ENCODE measurements at regions not wholly inside any gene's neighbourhood (a gene's known extent, or its start where the extent isn't known, plus 50 kb on each side); places are given as distances from the start of the nearest gene placed in this dataset.
"Not testable (repeated sequence)": the region's sequence is repeated elsewhere in the genome, so short reads cannot be mapped to it uniquely, and the experiment has no call there.

- no peak for DNase-seq (ENCODE audit: low spot score)
Observed at GRCh38 chr9:113665064-113665463, 201.5 kb downstream of the RGS3 start.

DNA sequence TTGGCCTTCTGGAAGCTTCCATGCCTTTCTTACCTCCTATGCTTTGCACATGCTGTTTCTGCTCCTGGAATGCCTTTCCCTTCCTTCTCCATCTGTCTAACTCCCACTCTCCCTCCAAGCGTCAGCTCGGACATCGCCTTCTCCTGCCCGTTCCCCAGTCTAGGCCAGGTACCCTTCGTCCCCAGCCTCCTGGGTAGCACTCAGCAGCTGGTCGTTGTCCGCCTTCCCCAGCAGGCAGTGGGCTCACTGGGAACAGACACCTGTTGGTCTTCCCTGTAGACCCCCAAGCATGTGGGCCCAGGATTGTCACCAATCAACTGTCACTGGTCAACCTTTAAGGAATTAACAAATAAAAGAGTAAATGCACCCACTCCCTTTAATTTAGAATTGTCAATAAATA, 202.2 kb downstream of the RGS3 start:
- no peak for DNase-seq (ENCODE audit: low spot score)

DNA sequence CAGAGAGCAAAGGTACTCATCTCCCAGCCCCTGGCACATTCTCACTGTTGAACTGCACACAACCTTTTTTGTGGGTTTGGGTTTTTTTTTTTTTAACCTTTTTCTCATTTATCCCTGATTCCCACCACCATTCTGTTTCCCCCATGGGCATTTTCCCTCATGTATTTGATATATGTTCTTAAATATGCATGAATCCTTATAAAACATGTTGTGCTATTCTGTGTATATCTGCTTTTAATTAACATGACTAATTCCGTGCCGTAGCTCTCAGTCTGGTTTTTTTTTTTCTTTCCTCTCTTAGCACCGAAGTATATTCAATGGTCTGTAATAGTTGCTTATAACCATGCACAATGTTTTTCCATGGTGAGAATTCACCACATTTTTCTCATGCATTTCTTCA, 204.5 kb downstream of the RGS3 start:
- no peak for DNase-seq (ENCODE audit: low spot score)

GRCh38 chr9:113669522-113670115, 206.1 kb downstream of the RGS3 start:
- DNase-seq (ENCODE audit: low spot score): no peak

- no peak for DNase-seq (ENCODE audit: low spot score)
Observed at GRCh38 chr9:113673726-113674125, 202.4 kb upstream of the ZNF618 start.

- DNase-seq (ENCODE audit: low spot score): no peak
Observed at GRCh38 chr9:113674436-113674835, 201.7 kb upstream of the ZNF618 start.

GRCh38 chr9:113675475-113675941, 200.6 kb upstream of the ZNF618 start:
- no peak for DNase-seq (ENCODE audit: low spot score)

- DNase-seq (ENCODE audit: low spot score): no peak
Observed at GRCh38 chr9:113677057-113677456, 199.1 kb upstream of the ZNF618 start.

GRCh38 chr9:113677569-113677968, 198.5 kb upstream of the ZNF618 start:
- no peak for DNase-seq (ENCODE audit: low spot score)

DNA sequence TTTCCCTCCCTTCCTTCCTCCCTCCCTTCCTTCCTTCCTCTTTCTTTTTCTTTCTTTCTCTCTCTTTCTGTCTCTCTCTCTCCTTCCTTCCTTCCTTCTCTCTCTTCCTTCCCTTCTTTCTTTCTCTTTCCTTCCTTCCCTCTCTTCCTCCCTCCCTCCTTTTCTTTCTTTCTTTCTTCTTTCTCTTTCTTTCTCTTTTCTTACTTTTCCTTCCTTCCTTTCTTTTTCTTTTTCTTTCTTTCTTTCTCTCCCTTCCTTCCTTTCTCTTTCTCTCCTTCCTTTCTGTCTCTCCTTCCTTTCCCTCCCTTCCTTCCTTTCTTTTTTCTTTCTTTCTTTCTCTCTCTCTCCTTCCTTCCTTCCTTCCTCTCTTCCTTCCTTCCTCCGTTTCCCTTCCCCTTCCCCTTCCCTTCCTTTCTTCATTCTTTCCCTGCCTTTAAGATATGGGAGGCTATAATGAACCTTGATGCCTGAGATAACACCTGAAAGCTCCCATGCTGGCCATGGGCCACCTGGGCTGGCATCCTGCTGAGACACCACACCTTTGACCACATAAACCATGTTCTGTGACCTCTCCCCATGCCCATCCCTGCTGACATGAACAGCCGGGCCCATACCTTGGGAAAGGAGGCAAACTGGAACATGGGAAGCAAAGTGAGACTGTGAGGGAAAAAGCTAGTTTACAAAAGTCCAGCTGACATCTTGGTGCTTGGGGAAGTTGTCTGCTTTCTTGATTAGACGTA, 197.8 kb upstream of the ZNF618 start:
- DNase-seq (ENCODE audit: low spot score): no peak

GRCh38 chr9:113678859-113679256, 197.3 kb upstream of the ZNF618 start:
- no peak for DNase-seq (ENCODE audit: low spot score)

DNA sequence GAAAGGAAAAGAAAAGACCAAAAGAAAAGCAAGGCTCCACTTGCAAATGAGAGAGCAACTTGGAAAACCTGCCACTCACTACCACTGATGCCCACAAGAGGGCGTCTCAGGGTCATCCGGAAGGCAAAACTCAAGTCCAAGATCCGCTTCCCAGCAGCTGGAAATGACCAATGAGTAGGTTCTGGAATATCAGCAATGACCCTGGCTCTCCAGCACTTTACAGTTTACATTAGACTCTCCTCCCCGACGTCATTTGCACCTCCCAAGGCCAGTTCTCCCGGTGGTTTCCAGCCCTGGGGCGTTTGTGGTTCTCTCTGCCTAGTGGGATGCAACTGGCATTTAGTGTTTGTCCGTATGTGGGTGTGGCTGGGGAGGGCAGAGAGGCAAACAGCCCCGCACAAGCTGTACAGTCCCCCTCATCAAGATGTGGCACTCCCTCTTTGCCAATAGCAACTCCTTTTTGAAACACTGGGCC, 193.8 kb upstream of the ZNF618 start:
- peak; percentile 52 for DNase-seq (ENCODE audit: low spot score)

- not testable (repeated sequence) for DNase-seq (ENCODE audit: low spot score)
Observed at GRCh38 chr9:113685636-113686035, 190.5 kb upstream of the ZNF618 start.

DNA sequence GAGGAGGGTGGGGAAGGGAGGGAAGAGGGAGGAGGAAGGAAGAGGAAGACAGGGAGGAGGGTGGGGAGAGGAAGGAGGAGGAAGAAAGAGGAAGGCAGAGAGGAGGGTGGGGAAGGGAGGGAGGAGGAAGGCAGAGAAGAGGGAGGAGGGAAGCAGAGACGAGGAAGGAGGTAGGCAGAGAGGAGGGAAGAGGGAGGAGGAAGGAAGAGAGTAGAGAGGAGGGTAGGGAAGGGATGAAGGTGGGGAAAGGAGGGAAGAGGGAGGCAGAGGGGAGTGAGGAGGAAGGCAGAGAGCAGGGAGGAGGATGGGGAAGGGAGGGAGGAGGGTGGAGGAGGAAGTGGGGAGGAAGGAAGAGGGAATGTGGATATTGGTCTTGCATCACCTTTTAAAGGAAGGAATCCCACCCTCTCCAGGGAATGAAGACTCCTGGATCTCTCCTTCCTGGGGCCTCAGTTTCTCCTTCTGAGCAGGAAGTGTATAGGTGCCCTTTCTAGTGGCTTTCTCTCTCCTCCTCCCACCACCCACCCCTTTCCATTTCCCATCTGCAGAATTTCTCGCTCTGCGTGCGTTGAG, 188.9 kb upstream of the ZNF618 start:
- no peak for DNase-seq (ENCODE audit: low spot score)

- no peak for DNase-seq (ENCODE audit: low spot score)
Observed at GRCh38 chr9:113687680-113688371, 188.3 kb upstream of the ZNF618 start.

DNA sequence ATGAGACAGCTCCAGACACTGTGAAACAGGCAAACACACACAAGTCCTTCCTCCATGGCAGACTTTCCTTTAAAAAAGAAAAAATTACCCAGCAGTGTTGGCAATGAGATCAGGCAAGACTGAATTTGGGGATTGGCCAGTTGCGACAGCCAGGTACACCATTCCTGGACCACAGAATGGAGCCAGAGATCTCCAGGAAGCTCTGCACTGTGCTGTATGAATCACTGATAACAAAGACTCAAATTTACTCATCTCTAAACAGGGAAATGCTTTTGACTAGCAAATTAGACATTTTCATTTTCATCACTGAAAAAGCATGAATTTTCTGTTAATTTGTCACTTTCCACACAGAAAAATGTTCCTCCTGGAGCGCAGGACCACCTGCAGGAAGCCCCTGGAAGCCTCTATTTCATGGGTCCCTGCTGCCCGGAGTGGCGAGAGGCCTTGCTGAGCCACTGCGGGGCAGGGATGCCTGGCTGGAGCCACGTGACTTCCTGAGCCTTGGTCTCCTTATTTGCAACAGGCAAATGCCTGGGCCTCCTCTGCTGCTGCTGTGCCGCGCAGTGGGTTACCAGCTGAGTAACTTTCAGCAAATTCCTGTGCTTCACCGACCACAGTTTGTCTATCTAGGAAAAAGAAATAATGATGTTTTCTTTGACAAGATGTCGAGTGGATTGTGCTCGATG, 185.9 kb upstream of the ZNF618 start:
- no peak for DNase-seq (ENCODE audit: low spot score)

DNA sequence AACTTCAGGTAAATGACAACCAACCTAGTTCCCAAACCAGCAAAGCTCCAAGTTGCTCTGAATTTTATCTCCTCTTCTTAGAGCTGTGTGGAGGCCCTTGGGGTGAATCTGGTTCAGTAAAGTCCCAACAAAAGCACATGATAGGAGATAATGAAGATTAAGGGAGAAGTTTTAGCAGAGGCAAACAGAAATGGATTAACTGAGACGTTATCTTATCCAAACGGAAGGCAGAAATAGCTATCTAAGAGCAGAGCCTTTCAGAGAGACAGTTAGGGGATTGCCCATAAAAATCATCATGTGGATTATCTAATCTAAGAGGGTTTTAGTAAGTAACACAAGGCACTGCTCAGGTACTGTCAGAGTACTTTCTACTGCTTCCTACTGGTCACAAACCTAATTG, 183.9 kb upstream of the ZNF618 start:
- no peak for DNase-seq (ENCODE audit: low spot score)

DNA sequence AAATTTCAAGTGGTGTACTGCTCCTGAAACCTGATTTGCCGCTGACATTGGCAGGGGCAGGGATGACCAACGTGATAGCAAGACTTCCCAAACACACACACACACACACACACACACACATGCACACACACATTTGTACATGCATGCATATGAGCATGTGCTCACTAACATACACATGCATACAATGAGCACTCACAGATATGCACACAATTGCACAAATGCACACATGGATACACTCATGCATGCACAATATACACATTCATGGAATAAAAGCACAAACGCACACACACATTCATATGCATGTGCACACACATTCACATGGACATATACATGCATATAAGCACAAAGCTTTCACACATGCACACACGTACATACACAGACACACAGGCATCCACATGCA, 181.2 kb upstream of the ZNF618 start:
- DNase-seq (ENCODE audit: low spot score): no peak

DNA sequence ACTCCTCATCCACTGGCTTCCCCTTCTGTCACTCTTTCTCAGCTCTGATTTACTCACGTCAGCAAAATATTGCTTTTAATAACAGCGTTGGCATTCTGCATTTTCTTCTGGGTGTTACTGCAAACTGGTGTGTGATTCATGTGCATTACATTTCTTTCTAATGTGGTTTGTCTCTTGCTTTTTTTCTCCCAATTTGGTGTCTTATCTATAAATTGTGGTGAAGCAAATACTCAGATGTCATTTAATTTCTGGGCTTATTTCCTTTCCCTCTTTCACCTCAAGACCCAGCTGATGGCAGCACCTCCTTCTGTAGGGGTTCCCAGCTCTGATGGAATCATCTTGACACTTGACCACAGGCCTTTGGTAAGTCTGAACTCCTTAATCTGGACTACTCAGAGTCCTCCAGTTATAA, 180.7 kb upstream of the ZNF618 start:
- no peak for DNase-seq (ENCODE audit: low spot score)

DNA sequence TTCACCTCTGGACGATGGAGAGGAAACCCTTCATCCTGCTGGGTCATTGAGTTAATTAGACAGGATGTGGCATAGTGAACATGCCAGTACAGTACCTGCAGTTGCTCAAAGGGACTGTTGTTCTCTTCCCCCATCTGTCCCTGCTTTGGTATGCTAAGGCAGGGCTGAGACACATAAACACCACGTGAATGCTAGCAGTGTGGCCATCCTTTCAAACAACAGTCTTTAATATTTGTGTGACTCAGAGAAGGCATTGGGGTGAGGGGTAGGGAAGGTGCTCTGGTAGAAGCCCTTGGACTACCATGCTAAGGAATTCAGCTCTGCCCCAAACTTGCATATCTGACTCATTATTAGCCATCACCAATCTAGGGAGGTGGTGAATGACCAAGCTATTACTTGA, 180.2 kb upstream of the ZNF618 start:
- no peak for DNase-seq (ENCODE audit: low spot score)

DNA sequence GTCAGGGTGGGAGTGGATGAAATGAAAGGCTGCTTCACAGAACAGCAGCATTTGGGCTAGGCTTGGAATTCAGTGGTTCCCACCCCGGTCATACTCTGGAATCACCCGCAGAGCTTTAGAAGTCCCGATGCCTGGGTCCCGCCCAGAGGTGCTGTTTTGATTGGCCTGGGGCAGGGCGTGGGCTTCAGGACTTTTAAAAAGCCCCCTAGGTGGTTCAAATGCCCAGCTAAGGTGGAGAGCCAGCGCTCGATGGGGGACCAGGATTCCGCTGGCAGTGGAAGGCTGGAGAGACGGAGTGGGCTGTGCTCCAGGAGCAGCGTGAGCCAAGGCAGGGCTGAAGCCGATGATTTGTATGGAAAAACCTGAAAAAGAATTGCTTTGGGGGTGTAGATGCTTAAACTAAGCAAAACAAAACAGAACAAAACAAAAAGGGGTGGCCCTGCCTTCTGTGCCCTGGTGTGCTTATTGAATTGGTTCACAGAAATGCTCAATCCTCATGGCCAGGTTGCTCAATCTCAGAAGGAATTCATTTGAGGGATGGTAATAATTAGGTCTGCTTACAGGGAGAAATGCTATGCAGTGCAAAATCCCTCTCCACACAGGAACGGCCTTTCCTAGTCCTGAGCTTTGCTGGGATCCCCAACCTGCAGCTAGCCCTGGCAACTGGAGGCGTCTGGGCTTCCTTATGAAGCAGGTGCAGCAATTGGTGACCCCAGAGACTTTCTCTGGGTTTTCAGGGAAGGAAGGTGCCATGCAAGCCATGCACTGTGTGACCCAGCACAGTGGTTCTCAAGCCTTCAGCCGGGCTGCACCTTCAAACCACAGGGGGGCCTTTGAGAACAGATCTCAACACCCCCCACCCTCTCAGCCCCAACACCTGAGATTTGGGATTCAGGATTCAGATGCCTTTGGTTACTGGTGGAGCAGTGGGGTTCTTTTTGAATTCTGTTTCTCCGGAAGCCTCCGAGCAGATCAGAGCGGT, 174.0 kb upstream of the ZNF618 start:
- DNase-seq (ENCODE audit: low spot score): no peak
